ENCODE measurements at regions not wholly inside any gene's neighbourhood (a gene's known extent, or its start where the extent isn't known, plus 50 kb on each side); places are given as distances from the start of the nearest gene placed in this dataset.

- peak; percentile 53 for TF ChIP-seq CTCF (IDR thresholded peaks at IDR 0.05)
- TF ChIP-seq RAD21 (conservative IDR thresholded peaks at IDR 0.05 in 1 of 2, IDR thresholded peaks at IDR 0.05 in 1 of 2): peak; percentile 55 to 74
- no peak for TF ChIP-seq FOXS1 (CRISPR knock-in tag; IDR thresholded peaks at IDR 0.05)
- TF ChIP-seq POLR2A (IDR thresholded peaks at IDR 0.05; ENCODE audit: low read length): no peak
- TF ChIP-seq JUN (IDR thresholded peaks at IDR 0.05): no peak
Observed at GRCh38 chr13:69324090-69324886, 783.3 kb upstream of the ATXN8OS start.
